NCI-H2081 (cell line): ENCODE measurements at regions not wholly inside any gene's neighbourhood (a gene's known extent, or its start where the extent isn't known, plus 50 kb on each side); places are given as distances from the start of the nearest gene placed in this dataset.
"Not testable (repeated sequence)": the region's sequence is repeated elsewhere in the genome, so short reads cannot be mapped to it uniquely, and the experiment has no call there.

ENCODE experiments used
- DNase-seq, 2 experiments: peaks; one replicate each; lab custom pipeline; 2025; lab: John Stamatoyannopoulos, UW

- DNase-seq = no peak
Measured at GRCh38 chr16:66099306-66099705, 267.2 kb upstream of the CDH5 start.

DNA sequence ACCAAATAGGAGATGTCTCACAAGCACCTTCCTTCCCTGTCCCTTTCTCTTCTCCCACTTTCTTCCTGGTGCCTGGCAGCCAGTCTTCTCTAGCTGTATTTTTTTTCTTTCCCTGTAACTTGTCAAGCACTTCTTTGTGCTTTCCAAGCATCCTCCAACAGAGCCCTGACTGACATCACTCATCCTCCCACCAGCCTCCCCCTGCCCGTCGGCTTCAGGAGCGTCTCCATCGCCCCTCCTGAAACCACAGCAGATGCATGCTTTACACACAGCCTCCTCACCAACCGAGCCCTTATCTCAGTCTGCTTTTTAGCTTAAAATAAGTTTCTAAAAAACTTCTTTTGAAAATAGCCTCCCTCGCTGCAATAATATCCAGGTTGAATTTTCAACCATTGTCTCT, 268.7 kb upstream of the CDH5 start:
- no peak for DNase-seq

GRCh38 chr16:66095676-66096075, 270.8 kb upstream of the CDH5 start:
- DNase-seq = no peak

GRCh38 chr16:66093191-66093590, 273.3 kb upstream of the CDH5 start:
- DNase-seq = no peak

GRCh38 chr16:66091471-66091891, 275.0 kb upstream of the CDH5 start:
- no peak for DNase-seq

GRCh38 chr16:66088681-66089080, 277.8 kb upstream of the CDH5 start:
- no peak for DNase-seq

GRCh38 chr16:66087308-66087707, 279.2 kb upstream of the CDH5 start:
- DNase-seq = no peak

DNA sequence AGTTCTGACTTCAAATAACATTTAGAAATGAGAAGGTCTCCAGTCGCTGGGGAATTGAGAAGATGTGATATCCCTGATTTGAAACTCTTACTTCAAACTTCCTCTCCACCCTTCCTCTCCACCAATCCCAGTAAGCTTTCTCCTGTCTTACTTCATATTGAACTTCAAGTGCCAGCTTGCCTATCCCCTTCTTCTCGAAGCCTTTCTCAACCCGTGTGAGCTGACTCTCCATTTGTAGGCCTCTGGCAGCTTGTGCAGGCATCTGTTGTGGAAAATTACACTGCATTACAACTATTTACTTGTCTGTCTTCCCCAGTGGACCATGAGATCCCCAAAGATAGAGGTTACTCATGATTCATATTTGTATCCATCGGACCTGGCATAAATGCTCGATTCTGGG, 280.8 kb upstream of the CDH5 start:
- no peak for DNase-seq

DNA sequence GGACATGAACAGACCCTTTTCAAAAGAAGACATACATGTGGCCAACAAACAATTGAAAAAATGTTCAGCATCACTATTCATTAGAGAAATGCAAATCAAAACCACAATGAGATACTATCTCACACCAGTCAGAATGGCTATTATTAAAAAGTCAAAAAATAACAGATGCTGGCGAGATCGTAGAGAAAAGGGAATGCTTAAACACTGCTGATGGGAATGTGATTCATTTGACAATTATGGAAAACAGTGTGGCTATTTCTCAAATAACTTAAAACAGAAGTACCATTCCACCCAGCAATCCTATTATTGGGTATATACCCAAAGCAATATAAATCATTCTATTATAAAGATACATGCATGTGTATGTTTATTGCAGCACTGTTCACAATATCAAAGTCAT, 281.8 kb upstream of the CDH5 start:
- DNase-seq = not testable (repeated sequence)

DNA sequence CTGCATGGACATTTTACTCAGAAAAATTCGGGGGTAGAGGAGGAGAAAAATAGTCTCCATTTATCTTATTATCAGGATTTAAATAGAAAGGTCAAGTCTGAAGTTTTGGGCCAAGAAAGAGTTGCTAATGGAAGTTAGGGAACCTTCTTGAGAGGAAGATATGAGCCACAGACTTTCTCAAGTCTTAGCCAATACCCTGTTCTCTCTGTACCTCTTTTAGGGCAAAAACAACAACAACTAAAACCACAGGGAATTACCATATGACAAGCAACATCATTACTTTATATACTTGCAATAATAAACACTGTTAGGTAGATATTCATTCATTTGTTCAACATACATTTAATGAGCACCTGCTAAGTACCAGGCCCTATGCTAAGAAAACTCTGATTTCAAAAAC, 282.2 kb upstream of the CDH5 start:
- DNase-seq = no peak

GRCh38 chr16:66083171-66083570, 283.3 kb upstream of the CDH5 start:
- DNase-seq = no peak

- no peak for DNase-seq
Measured at GRCh38 chr16:66082424-66082823, 284.1 kb upstream of the CDH5 start.

- no peak for DNase-seq
Measured at GRCh38 chr16:66081775-66082366, 284.6 kb upstream of the CDH5 start.

DNA sequence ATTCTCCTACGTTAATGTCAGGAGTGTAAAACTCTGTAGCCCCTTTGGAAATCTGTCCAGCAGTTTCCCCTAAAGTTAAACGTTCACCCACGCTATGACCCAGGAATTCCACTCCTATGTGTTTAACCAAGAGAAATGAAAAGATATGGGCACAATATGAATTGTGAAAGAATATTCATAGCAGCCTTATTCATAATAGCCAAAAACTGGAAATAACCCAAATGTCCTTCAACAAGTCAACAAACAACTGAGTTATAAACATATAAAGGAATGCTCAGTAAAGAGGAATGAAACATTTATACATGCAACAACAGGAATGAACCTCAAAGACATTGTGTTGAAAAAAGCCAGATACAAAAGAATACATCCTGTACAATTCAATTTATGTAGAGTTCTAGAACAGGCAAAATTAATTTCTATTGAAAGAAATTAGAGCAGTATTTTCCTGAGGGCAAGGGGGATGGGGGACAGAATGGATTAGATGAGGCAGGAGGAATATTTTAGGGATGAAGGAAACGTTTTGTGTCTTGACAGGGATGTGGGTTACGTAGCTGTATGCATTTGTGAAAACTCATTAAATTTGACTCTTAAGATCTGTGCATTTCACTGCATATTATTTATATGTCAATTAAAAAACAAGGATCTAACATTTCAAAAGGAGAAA, 286.7 kb upstream of the CDH5 start:
- no peak for DNase-seq

GRCh38 chr16:66070140-66070917, 296.2 kb upstream of the CDH5 start:
- no peak for DNase-seq

- DNase-seq = no peak
Measured at GRCh38 chr16:66069587-66069986, 296.9 kb upstream of the CDH5 start.

GRCh38 chr16:66066404-66066803, 300.1 kb upstream of the CDH5 start:
- DNase-seq = no peak

- no peak for DNase-seq
Measured at GRCh38 chr16:66065925-66066324, 300.6 kb upstream of the CDH5 start.

DNA sequence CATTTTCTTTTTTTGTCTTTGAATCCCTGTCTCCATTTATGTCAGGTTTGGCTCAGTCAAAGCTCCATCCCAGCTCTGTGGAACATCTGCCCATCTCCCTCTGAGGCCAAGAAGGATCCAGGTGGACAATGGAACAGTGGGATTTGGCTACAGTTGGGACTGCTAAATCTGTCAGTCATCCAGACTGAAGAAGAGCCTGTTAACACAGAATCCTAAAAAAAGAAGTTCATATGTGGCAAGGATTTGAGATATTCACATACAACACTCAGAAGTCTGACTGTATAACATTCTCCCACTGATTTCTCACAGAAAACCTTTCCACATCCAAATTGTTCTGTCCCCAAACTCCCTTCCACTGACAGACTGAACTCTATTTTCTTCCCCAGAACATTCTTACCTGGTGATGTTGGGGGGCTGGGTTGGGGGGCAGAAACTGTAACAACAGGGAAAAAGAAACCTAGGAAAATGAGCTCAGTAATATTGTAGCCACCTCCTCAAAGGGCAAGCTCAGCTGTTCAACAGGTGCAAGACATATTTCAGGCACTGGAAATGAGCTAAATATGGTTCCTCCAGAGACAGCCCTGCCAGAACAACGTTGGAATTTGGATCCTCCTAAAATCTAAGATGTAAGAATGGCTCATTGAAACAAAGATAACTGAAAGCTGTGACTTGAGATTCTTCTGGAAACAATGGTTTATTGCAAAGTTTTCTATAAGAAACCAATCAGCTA, 301.5 kb upstream of the CDH5 start:
- no peak for DNase-seq

DNA sequence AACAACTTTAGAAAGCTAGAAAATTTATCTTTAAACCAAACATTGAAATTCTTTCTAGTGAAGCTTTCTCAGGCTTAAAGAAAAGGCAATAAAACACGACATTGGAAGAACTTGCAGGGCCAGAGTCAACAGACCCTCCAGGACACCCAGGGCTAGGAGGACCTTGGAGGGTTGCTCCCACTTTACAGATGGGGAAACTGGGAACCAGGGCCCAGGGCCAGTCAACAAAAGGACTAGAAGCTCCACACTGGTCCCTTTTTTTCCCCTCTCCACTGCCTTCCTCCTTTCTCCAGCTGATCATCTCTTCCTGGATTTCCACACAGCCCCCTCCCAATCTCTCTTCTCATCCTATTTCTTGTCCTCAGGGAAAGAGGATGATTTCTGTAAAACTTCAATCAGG, 307.7 kb upstream of the CDH5 start:
- no peak for DNase-seq

DNA sequence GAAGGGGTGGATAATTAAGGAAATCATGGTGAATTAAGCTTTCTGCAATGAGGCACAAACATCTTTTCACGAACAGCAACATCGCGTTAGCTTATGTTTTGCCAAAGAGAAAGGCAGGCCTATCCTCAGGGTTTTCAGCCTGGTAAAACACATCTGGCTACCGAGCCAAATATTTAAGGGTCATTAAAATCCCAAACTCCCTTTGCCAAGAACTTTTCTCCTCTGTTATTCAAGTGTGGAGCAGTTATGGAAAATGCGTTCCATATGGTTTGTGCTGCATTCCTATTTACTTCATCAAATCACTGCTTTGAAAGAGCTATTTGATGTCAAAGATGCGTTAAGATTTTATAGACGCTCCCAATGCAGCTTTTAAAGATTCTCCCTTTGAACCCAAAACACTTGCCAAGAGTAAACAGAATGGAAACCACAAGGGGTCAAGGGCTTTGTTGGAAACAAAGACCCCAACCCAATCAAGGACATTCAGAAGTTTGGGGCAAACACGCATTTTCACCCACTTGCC, 308.3 kb upstream of the CDH5 start:
- DNase-seq = no peak

GRCh38 chr16:66057057-66057456, 309.4 kb upstream of the CDH5 start:
- DNase-seq = no peak
